T-cell (primary cell): ENCODE measurements at regions not wholly inside any gene's neighbourhood (a gene's known extent, or its start where the extent isn't known, plus 50 kb on each side); places are given as distances from the start of the nearest gene placed in this dataset.

Source experiments
- ATAC-seq, 4 experiments: fragments of 200-7000 bp in 3 of 4; fragments of 150-1000 bp in 1 of 4; cut with Tn5 transposase; replicated peaks in 1 of 4; 1 replicate in 3 of 4; 2 replicates in 1 of 4; pipeline ENCODE4 v1.10.0; 2021; ENCODE audit warnings: moderate library complexity in 3 of 4, mild to moderate bottlenecking in 2 of 4, moderate number of reproducible peaks in 1 of 4
- CTCF ChIA-PET, 2 donors: fragments of 300-600 bp; sonication (Branson Sonifier 250); formaldehyde crosslinking; loops; one replicate each; lab custom pipeline; 2022; ENCODE audit warnings: antibody characterized with exemption in 2 of 2; lab: Charles Lee
- POLR2A ChIA-PET, 2 donors: fragments of 300-600 bp; sonication (Branson Sonifier 250); formaldehyde crosslinking; loops; one replicate each; lab custom pipeline; 2022; ENCODE audit warnings: antibody characterized with exemption in 2 of 2; lab: Charles Lee
- DNase-seq, 35 experiments: peaks; one replicate each; pipeline versions ENCODE4 v3.0.0 to v3.0.0-alpha.2; 2013 to 2023
- H3K27ac ChIP-seq: one replicate; pipeline ENCODE4 v1.5.1; 2013; ENCODE audit warnings: low read length
- H3K27me3 ChIP-seq, 2 experiments: replicated peaks in 1 of 2; 1 replicate in 1 of 2; 2 replicates in 1 of 2; pipeline versions ENCODE4 v1.6.1 to v1.7.0; 2013; ENCODE audit warnings: low read length in 1 of 2, mixed read lengths in 1 of 2; ENCODE audit not compliant: control insufficient read depth in 2 of 2, insufficient read depth in 2 of 2; ENCODE audit errors: extremely low read depth in 1 of 2
- H3K36me3 ChIP-seq, 2 donors: 1 replicate in 1 of 2; 2 replicates in 1 of 2; pipeline versions ENCODE4 v1.6.1 to v1.7.0; 2013; ENCODE audit warnings: low read length in 1 of 2; ENCODE audit not compliant: control insufficient read depth in 2 of 2, insufficient read depth in 1 of 2; ENCODE audit errors: extremely low read depth in 1 of 2
- H3K4me1 ChIP-seq, 2 experiments: 1 replicate in 1 of 2; 2 replicates in 1 of 2; pipeline versions ENCODE4 v1.6.1 to v1.7.0; 2013; ENCODE audit warnings: low read length in 2 of 2, mixed read lengths in 1 of 2; ENCODE audit not compliant: insufficient read depth in 2 of 2, control insufficient read depth in 1 of 2; ENCODE audit errors: extremely low read depth in 1 of 2
- H3K4me3 ChIP-seq, 2 donors: 1 replicate in 1 of 2; 2 replicates in 1 of 2; pipeline versions ENCODE4 v1.5.1 to v1.7.0; 2013; ENCODE audit warnings: mild to moderate bottlenecking in 2 of 2, low read length in 1 of 2, moderate library complexity in 1 of 2; ENCODE audit not compliant: control insufficient read depth in 1 of 2; ENCODE audit errors: extremely low read depth in 1 of 2
- H3K9me3 ChIP-seq: 2 replicates; pipeline ENCODE4 v1.7.0; 2013
- H3K27ac Mint-ChIP-seq, 2 donors: one replicate each; pipeline ENCODE4 v1.8.0; 2020 to 2021; ENCODE audit warnings: mild to moderate bottlenecking in 2 of 2, mixed read lengths in 2 of 2
- H3K27me3 Mint-ChIP-seq, 2 donors: one replicate each; pipeline ENCODE4 v1.8.0; 2021 to 2022; ENCODE audit warnings: mixed read lengths in 2 of 2
- H3K36me3 Mint-ChIP-seq: one replicate; pipeline ENCODE4 v1.8.0; 2021; ENCODE audit warnings: mixed read lengths
- H3K4me1 Mint-ChIP-seq, 3 donors: one replicate each; pipeline ENCODE4 v1.8.0; 2020 to 2022; ENCODE audit warnings: mixed read lengths in 3 of 3, mild to moderate bottlenecking in 1 of 3
- H3K4me3 Mint-ChIP-seq, 3 donors: one replicate each; pipeline ENCODE4 v1.8.0; 2020 to 2022; ENCODE audit warnings: mild to moderate bottlenecking in 3 of 3, mixed read lengths in 3 of 3, moderate library complexity in 3 of 3
- H3K9me3 Mint-ChIP-seq, 3 donors: one replicate each; pipeline ENCODE4 v1.8.0; 2020 to 2022; ENCODE audit warnings: mixed read lengths in 3 of 3
- WGBS: methylation state at CpG from one replicate; pipeline ENCODE4 v1.1.5; 2013; ENCODE audit warnings: missing lambda C conversion rate; ENCODE audit not compliant: insufficient coverage; 5-methylcytosine and 5-hydroxymethylcytosine counted together

DNA sequence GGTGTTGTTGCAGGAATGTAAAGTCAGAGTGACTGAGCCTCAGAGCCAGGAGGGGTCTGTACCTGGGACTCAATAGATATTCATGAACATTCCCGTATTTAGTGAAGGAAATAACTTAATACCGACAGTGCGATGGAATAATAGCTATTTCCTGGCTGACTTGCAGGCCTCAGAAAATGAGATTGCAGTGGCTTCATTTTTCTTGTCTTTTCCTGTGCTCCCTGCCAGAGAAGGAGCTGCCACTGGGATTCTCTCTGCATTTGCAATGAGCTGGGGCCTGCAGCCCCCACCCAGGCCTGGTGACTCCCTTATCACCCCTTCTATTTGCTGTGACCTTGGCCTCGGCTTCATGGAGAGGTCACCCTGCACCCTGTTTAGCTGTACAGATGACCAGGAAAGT, 173.4 kb downstream of the MIAT start:
- Histone ChIP-seq H3K9me3 (no peaks in the 10 kb centered on the region), H3K36me3 (no peaks in the 10 kb centered on the region), H3K27me3 (no peaks in the 10 kb centered on the region), H3K4me1 (no peaks in the 10 kb centered on the region), H3K27ac (no peak overlapping the region), H3K4me3 (no peak overlapping the region)
- DNase-seq = no peak
- 92% methylated on average over 3 of the region's 4 CpGs for WGBS
- Mint-ChIP-seq H3K9me3 (no peaks in the 10 kb centered on the region), H3K27me3 (no peaks in the 10 kb centered on the region), H3K27ac (no peak overlapping the region), H3K4me3 (no peak overlapping the region), H3K36me3 (peaks cover 17% of the 10 kb centered on the region), H3K4me1 (no peaks in the 10 kb centered on the region)
- ATAC-seq = no peak
- CTCF ChIA-PET = no interaction called here
- POLR2A ChIA-PET = no interaction called here

DNA sequence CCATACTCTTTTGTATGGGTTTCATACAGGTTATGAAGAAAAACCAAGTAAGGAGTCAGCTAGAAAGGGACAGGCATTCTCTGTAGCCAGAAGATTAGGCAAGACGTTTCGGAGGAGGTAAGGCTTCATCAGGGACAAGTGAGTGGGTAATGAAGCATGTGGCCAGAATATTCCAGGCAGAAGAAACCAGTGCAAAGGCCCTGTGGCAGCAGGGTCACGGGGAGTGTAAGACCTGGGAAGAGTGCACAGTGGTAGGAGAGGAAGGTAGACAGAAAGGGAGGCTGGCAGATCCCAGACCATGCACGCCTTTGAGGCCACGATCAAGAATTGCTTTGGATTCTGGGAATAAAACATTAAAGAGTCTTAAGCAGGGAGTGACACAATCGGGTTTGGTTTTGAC, 177.6 kb downstream of the MIAT start:
- no peak overlapping the region for H3K27ac ChIP-seq
- no peaks in the 10 kb centered on the region for H3K9me3 ChIP-seq
- CTCF ChIA-PET = no interaction called here
- no peak for ATAC-seq
- WGBS = 86% methylated on average over 6 of the region's 6 CpGs
- H3K27ac Mint-ChIP-seq = no peak overlapping the region
- no peaks in the 10 kb centered on the region for H3K9me3 Mint-ChIP-seq
- no peak overlapping the region for H3K4me3 ChIP-seq
- no peaks in the 10 kb centered on the region for H3K27me3 Mint-ChIP-seq
- no peaks in the 10 kb centered on the region for H3K4me1 ChIP-seq
- no peaks in the 10 kb centered on the region for H3K27me3 ChIP-seq
- H3K36me3 Mint-ChIP-seq = peaks cover 16% of the 10 kb centered on the region
- no peaks in the 10 kb centered on the region for H3K4me1 Mint-ChIP-seq
- no peak for DNase-seq
- POLR2A ChIA-PET = no interaction called here
- no peak overlapping the region for H3K4me3 Mint-ChIP-seq
- H3K36me3 ChIP-seq = no peaks in the 10 kb centered on the region

DNA sequence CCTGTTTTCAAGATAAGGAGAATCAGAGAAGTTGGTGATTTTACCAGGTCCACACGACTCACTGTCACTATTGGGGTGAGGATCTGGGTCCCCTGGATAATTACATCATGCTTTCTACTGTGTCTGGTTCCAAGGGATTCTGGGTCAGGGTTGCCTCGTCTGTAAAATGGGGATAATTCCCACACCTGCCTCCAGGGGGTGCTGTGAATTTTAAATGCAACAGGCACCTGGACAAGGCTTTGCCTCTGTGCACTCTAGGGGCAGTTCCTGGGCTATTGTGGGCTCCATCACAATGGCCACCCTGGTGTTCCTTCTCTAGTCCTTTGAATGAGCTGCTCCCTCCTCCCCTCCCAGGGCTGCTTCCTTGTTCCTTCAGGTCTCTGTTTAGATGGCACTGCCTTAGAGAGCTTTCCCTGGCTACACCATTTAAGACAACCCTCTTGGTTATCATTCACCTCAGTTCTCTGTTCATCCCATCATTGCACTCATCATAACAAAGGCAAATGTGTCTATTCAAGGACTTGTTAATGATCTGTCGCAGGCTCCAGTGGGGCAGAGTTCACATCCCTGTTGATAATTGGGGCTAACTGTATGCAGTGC, 178.6 kb downstream of the MIAT start:
- DNase-seq (peak in 24 of 35 experiments; percentile 2 to 47 (median 17)), ATAC-seq (no peak)
- Mint-ChIP-seq H3K4me1 (no peaks in the 10 kb centered on the region), H3K9me3 (no peaks in the 10 kb centered on the region), H3K4me3 (no peak overlapping the region), H3K27ac (no peak overlapping the region), H3K36me3 (peaks cover 21% of the 10 kb centered on the region), H3K27me3 (no peaks in the 10 kb centered on the region)
- Histone ChIP-seq H3K4me3 (no peak overlapping the region), H3K36me3 (no peaks in the 10 kb centered on the region), H3K9me3 (no peaks in the 10 kb centered on the region), H3K27me3 (no peaks in the 10 kb centered on the region), H3K27ac (no peak overlapping the region), H3K4me1 (no peaks in the 10 kb centered on the region)
- ChIA-PET CTCF (interaction anchor here in 1 of 2 donors (0.6 kb wide), 1 partner anchor 40 kb away, joined by 4 read pairs; no protein-coding TSS in a partner anchor), POLR2A (no interaction called here)
- WGBS = 100% methylated on average over 1 of the region's 3 CpGs

DNA sequence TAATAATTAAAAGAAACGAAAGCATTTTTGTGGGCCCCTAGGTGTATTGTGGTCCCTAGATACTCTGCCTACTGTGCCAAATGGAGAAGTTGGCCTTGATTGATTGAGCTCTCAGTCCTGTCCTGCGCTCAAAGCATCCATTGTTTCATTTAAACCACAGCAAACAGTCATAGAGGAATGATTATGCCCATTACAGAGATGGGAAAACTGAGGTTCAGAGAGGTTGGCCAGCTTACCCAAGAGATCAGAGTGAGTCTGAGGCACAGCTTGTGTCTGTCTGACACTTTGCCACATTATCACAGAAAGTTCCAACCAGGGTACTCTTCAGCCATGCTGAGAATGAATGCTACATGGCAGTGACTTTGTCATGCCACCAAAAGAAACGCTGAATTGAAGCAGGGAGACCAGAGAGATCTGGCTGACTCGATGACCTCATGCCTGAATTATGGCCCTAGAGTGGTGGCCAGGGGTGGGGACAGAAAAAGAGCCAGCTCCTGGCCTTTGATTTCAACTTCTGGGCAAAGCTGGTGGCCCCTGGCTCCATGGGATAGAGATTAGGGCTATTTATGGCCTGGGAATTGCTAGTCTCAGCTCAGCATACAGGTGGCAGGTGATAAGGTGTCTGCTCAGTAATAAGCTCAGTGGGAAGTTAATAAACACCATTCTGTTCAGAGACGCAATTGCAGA, 180.5 kb downstream of the MIAT start:
- ChIA-PET POLR2A (no interaction called here), CTCF (no interaction called here)
- no peaks in the 10 kb centered on the region for H3K4me1 Mint-ChIP-seq
- Histone ChIP-seq H3K4me1 (no peaks in the 10 kb centered on the region), H3K36me3 (peaks cover 0 to 3% of the 10 kb centered on the region in 2 donors), H3K4me3 (no peak overlapping the region), H3K27ac (no peak overlapping the region), H3K27me3 (no peaks in the 10 kb centered on the region), H3K9me3 (no peaks in the 10 kb centered on the region)
- H3K27me3 Mint-ChIP-seq = no peaks in the 10 kb centered on the region
- no peak overlapping the region for H3K27ac Mint-ChIP-seq
- WGBS = 35% methylated on average over 2 of the region's 5 CpGs
- H3K9me3 Mint-ChIP-seq = no peaks in the 10 kb centered on the region
- peaks cover 17% of the 10 kb centered on the region for H3K36me3 Mint-ChIP-seq
- DNase-seq (no peak), ATAC-seq (no peak)
- no peak overlapping the region for H3K4me3 Mint-ChIP-seq

DNA sequence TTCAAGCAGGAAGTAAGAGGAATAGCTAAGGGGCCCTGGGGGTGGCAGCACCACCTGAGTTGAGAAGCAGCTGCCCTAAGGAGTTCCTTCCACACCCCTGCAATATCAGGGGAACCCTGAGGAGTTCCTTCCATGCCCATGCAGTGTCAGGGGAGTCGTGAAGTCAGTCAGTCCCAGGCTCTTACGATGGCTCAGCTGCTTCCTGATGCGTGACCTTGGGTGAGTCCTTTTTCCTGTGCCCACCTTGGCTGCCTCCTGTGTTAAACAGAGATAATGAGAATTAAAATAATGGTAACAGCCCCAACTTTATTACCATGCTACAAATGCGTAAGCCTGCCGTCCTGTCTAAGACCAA, 181.1 kb downstream of the MIAT start:
- no peaks in the 10 kb centered on the region for H3K9me3 ChIP-seq
- H3K36me3 ChIP-seq = peaks cover 0 to 3% of the 10 kb centered on the region in 2 donors
- WGBS = no CpG with 5 or more reads among the region's 5 CpGs
- H3K36me3 Mint-ChIP-seq = peaks cover 17% of the 10 kb centered on the region
- no peaks in the 10 kb centered on the region for H3K4me1 Mint-ChIP-seq
- ChIA-PET POLR2A (no interaction called here), CTCF (no interaction called here)
- no peak overlapping the region for H3K4me3 Mint-ChIP-seq
- no peak overlapping the region for H3K27ac Mint-ChIP-seq
- no peaks in the 10 kb centered on the region for H3K9me3 Mint-ChIP-seq
- no peak overlapping the region for H3K27ac ChIP-seq
- DNase-seq (no peak), ATAC-seq (no peak)
- no peak overlapping the region for H3K4me3 ChIP-seq
- H3K27me3 ChIP-seq = no peaks in the 10 kb centered on the region
- no peaks in the 10 kb centered on the region for H3K27me3 Mint-ChIP-seq
- H3K4me1 ChIP-seq = no peaks in the 10 kb centered on the region

DNA sequence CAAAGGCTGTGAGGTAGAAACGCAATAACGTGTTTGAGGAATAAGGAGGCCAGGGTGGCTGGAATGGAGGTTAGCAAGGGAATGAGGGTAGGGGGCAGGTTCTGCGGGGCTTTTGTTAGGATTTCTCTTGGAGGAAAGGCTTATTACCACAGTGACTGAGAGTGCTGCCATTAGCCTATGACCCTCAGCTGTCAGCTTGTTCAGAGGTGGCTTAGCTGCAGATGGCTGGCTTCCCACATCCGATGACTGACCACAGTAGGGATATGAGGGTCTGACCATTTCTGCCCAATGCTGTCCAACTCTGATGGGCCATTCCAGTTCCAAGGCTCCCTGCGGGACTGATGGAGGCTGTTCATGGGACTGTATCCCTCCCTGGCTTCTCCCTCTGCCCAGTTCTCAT, 181.8 kb downstream of the MIAT start:
- ChIA-PET CTCF (no interaction called here), POLR2A (no interaction called here)
- Mint-ChIP-seq H3K27me3 (no peaks in the 10 kb centered on the region), H3K36me3 (peaks cover 16% of the 10 kb centered on the region), H3K4me3 (no peak overlapping the region), H3K4me1 (no peaks in the 10 kb centered on the region), H3K27ac (no peak overlapping the region), H3K9me3 (no peaks in the 10 kb centered on the region)
- no peaks in the 10 kb centered on the region for H3K9me3 ChIP-seq
- no peaks in the 10 kb centered on the region for H3K4me1 ChIP-seq
- ATAC-seq = no peak
- no peak overlapping the region for H3K4me3 ChIP-seq
- H3K36me3 ChIP-seq = peaks cover 0 to 3% of the 10 kb centered on the region in 2 donors
- WGBS = 98% methylated on average over 5 of the region's 5 CpGs
- no peaks in the 10 kb centered on the region for H3K27me3 ChIP-seq
- no peak overlapping the region for H3K27ac ChIP-seq
- no peak for DNase-seq
